AG09309 (cell line): ENCODE measurements at regions not wholly inside any gene's neighbourhood (a gene's known extent, or its start where the extent isn't known, plus 50 kb on each side); places are given as distances from the start of the nearest gene placed in this dataset.

Experiments used
- DNase-seq: peaks from one replicate; pipeline ENCODE4 v3.0.0-alpha.2; 2010; ENCODE audit warnings: low read depth
- H3K4me3 ChIP-seq: 2 replicates; pipeline ENCODE4 v1.5.1; 2011; ENCODE audit warnings: mild to moderate bottlenecking, low read depth, low read length, moderate library complexity; ENCODE audit not compliant: control insufficient read depth
- TF ChIP-seq, protein P1 (sequence below): IDR thresholded peaks from 2 replicates; pipeline ENCODE4 v1.5.1; 2011; ENCODE audit warnings: mild to moderate bottlenecking, low read depth, low read length, inconsistent platforms; ENCODE audit not compliant: insufficient read depth, control insufficient read depth; ENCODE audit errors: missing control alignments

GRCh38 chr4:110988722-110989121 lies 365.8 kb upstream of the PITX2 start:
- TF ChIP-seq, protein P1, sequence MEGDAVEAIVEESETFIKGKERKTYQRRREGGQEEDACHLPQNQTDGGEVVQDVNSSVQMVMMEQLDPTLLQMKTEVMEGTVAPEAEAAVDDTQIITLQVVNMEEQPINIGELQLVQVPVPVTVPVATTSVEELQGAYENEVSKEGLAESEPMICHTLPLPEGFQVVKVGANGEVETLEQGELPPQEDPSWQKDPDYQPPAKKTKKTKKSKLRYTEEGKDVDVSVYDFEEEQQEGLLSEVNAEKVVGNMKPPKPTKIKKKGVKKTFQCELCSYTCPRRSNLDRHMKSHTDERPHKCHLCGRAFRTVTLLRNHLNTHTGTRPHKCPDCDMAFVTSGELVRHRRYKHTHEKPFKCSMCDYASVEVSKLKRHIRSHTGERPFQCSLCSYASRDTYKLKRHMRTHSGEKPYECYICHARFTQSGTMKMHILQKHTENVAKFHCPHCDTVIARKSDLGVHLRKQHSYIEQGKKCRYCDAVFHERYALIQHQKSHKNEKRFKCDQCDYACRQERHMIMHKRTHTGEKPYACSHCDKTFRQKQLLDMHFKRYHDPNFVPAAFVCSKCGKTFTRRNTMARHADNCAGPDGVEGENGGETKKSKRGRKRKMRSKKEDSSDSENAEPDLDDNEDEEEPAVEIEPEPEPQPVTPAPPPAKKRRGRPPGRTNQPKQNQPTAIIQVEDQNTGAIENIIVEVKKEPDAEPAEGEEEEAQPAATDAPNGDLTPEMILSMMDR = no peak
- DNase-seq = no peak
- no peak overlapping the region for H3K4me3 ChIP-seq

GRCh38 chr4:110989125-110989524 lies 366.2 kb upstream of the PITX2 start:
- no peak overlapping the region for H3K4me3 ChIP-seq
- TF ChIP-seq, protein P1 = no peak
- DNase-seq = no peak

- TF ChIP-seq, protein P1 = no peak
- no peak for DNase-seq
- H3K4me3 ChIP-seq = no peak overlapping the region
Observed at GRCh38 chr4:110994781-110995180, 371.9 kb upstream of the PITX2 start.

DNA sequence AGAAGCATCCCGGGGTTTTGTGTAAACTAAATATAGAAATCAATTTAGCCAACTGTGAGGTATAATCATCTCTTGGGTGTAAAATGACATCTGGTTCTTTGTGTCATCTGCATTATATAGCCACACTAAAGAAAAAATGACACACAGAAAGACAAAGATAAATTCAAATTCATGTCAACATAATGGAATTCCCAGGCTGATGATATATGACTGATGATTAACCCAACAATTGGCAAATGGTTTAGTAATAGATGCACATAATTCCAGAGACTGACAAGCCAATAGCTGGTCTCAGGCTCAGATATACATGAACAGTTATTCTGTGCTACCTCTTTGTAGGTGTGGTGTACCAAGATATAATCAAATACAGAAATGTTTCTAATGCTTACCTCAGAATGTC lies 375.4 kb upstream of the PITX2 start:
- TF ChIP-seq, protein P1 = no peak
- no peak for DNase-seq
- H3K4me3 ChIP-seq = no peak overlapping the region

GRCh38 chr4:111011458-111011857 lies 388.6 kb upstream of the PITX2 start:
- TF ChIP-seq, protein P1 = no peak
- H3K4me3 ChIP-seq = no peak overlapping the region
- no peak for DNase-seq

DNA sequence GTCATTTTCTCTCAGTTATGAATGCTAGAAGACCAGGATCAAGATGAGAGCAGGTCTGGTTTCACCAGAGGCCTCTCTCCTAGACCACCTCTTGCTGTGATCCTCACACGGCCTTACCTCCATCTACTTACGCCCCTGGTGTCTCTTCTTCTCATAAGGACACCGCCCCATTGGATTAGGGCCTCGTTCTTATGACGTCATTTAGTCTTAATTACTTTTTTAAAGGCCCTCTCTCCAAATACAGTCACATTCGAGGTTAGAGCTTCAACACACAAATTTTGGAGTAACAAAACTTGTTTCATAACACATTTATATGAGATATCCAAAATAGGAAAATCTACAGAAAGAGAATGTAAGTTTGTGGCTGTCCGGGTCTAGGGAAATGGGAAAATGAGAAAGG lies 391.0 kb upstream of the PITX2 start:
- TF ChIP-seq, protein P1 = no peak
- H3K4me3 ChIP-seq = no peak overlapping the region
- DNase-seq = no peak

- no peak for DNase-seq
- TF ChIP-seq, protein P1 = no peak
- H3K4me3 ChIP-seq = no peak overlapping the region
Observed at GRCh38 chr4:111014537-111014936, 391.7 kb upstream of the PITX2 start.
